ENCODE measurements at regions not wholly inside any gene's neighbourhood (a gene's known extent, or its start where the extent isn't known, plus 50 kb on each side); places are given as distances from the start of the nearest gene placed in this dataset.

DNA sequence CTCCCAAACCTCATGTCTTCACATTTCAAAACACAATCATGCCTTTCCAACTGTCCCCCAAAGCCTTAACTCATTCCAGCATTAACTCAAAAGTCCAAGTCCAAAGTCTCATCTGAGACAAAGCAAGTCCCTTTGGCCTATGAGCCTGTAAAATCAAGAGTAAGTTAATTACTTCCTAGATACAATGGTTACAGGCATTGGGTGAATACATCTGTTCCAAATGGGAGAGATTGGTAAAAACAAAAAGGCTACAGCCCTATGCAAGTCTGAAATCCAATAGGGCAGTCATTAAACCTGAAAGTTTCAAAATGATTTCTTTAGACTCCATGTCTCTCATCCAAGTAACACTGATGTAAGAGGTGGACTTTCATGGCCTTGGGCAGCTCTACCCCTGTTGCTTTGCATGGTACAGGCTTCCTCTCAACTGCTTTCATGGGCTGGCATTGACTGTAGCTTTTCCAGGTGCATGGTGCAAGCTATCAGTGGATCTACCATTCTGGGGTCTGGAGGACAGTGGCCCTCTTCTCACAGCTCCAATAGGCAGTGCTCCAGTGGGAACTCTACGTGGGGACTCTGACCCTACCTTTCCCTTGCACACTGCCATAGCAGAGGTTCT is 55.0 kb upstream of the PLSCR4 start:
- DNase-seq (ENCODE audit: extremely low spot score, unreplicated experiment), result no peak
- Mint-ChIP-seq H3K36me3 (no peaks in the 10 kb centered on the region), H3K4me3 (no peak overlapping the region), H3K27me3 (no peaks in the 10 kb centered on the region), H3K4me1 (ENCODE audit: unreplicated experiment) (no peaks in the 10 kb centered on the region), H3K9me3 (peaks cover 8% of the 10 kb centered on the region), H3K27ac (no peak overlapping the region)
- TF ChIP-seq, protein P1, sequence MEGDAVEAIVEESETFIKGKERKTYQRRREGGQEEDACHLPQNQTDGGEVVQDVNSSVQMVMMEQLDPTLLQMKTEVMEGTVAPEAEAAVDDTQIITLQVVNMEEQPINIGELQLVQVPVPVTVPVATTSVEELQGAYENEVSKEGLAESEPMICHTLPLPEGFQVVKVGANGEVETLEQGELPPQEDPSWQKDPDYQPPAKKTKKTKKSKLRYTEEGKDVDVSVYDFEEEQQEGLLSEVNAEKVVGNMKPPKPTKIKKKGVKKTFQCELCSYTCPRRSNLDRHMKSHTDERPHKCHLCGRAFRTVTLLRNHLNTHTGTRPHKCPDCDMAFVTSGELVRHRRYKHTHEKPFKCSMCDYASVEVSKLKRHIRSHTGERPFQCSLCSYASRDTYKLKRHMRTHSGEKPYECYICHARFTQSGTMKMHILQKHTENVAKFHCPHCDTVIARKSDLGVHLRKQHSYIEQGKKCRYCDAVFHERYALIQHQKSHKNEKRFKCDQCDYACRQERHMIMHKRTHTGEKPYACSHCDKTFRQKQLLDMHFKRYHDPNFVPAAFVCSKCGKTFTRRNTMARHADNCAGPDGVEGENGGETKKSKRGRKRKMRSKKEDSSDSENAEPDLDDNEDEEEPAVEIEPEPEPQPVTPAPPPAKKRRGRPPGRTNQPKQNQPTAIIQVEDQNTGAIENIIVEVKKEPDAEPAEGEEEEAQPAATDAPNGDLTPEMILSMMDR (conservative IDR thresholded peaks at IDR 0.05), result no peak

DNA sequence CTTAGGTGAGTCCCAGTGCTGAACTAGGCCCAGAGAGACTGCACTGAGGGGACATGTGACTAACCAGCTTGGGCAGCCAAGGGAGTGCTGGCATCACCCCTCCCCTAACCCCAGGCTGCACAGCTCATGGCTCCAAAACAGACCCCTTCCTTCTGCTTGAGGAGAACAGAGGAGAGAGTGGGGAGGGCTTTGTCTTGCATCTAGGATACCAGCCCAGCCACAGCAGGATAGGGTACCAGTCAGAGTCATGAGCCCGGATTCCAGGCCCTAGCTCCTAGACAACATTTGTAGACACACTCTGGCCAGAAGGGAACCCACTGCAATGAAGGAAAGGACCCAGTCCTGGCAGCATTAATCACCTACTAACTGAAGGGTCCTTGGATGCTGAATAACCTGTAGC is 49.9 kb upstream of the PLSCR4 start:
- Mint-ChIP-seq H3K4me3 (no peak overlapping the region), H3K36me3 (no peaks in the 10 kb centered on the region), H3K27ac (no peak overlapping the region), H3K9me3 (peaks cover 8% of the 10 kb centered on the region), H3K4me1 (ENCODE audit: unreplicated experiment) (peaks cover 9% of the 10 kb centered on the region), H3K27me3 (no peaks in the 10 kb centered on the region)
- TF ChIP-seq, protein P1 (conservative IDR thresholded peaks at IDR 0.05), result no peak
- DNase-seq (ENCODE audit: extremely low spot score, unreplicated experiment), result no peak

All from type B pancreatic cell (in vitro differentiated cells).